ENCODE measurements at regions not wholly inside any gene's neighbourhood (a gene's known extent, or its start where the extent isn't known, plus 50 kb on each side); places are given as distances from the start of the nearest gene placed in this dataset.
"Not testable (repeated sequence)": the region's sequence is repeated elsewhere in the genome, so short reads cannot be mapped to it uniquely, and the experiment has no call there.

- TF ChIP-seq CTCF (IDR thresholded peaks at IDR 0.05) = no peak
- no peak overlapping the region for H3K4me3 Mint-ChIP-seq
- no peak overlapping the region for H3K27ac Mint-ChIP-seq
- peaks cover 30% of the 10 kb centered on the region for H3K9me3 Mint-ChIP-seq
- DNase-seq = no peak
- no peaks in the 10 kb centered on the region for H3K27me3 Mint-ChIP-seq (ENCODE audit: insufficient read depth)
- no peaks in the 10 kb centered on the region for H3K36me3 Mint-ChIP-seq (ENCODE audit: low read depth)
- H3K4me1 Mint-ChIP-seq (ENCODE audit: low read depth) = no peaks in the 10 kb centered on the region
Observed at GRCh38 chr4:116539744-116540143, 545.6 kb downstream of the TRAM1L1 start.

- H3K4me1 Mint-ChIP-seq (ENCODE audit: low read depth) = no peaks in the 10 kb centered on the region
- no peak overlapping the region for H3K27ac Mint-ChIP-seq
- H3K4me3 Mint-ChIP-seq = no peak overlapping the region
- peaks cover 23% of the 10 kb centered on the region for H3K9me3 Mint-ChIP-seq
- no peaks in the 10 kb centered on the region for H3K27me3 Mint-ChIP-seq (ENCODE audit: insufficient read depth)
- no peaks in the 10 kb centered on the region for H3K36me3 Mint-ChIP-seq (ENCODE audit: low read depth)
- TF ChIP-seq CTCF (IDR thresholded peaks at IDR 0.05) = no peak
- DNase-seq = no peak
Observed at GRCh38 chr4:116537828-116538227, 547.5 kb downstream of the TRAM1L1 start.

- H3K36me3 Mint-ChIP-seq (ENCODE audit: low read depth); DNase-seq; H3K27me3 Mint-ChIP-seq (ENCODE audit: insufficient read depth); H3K4me1 Mint-ChIP-seq (ENCODE audit: low read depth); H3K4me3 Mint-ChIP-seq; H3K27ac Mint-ChIP-seq: not testable (repeated sequence)
- H3K9me3 Mint-ChIP-seq = peaks cover 26% of the 10 kb centered on the region
Observed at GRCh38 chr4:116536024-116536423, 549.4 kb downstream of the TRAM1L1 start.

- no peak for TF ChIP-seq CTCF (IDR thresholded peaks at IDR 0.05)
- no peaks in the 10 kb centered on the region for H3K4me1 Mint-ChIP-seq (ENCODE audit: low read depth)
- H3K4me3 Mint-ChIP-seq = no peak overlapping the region
- no peak for DNase-seq
- peaks cover 17% of the 10 kb centered on the region for H3K9me3 Mint-ChIP-seq
- no peaks in the 10 kb centered on the region for H3K36me3 Mint-ChIP-seq (ENCODE audit: low read depth)
- H3K27me3 Mint-ChIP-seq (ENCODE audit: insufficient read depth) = no peaks in the 10 kb centered on the region
- H3K27ac Mint-ChIP-seq = no peak overlapping the region
Observed at GRCh38 chr4:116531870-116532269, 553.5 kb downstream of the TRAM1L1 start.

GRCh38 chr4:116531026-116531425 is 554.4 kb downstream of the TRAM1L1 start:
- no peak for DNase-seq
- Mint-ChIP-seq H3K4me1 (ENCODE audit: low read depth) (no peaks in the 10 kb centered on the region), H3K4me3 (no peak overlapping the region), H3K27ac (no peak overlapping the region), H3K27me3 (ENCODE audit: insufficient read depth) (no peaks in the 10 kb centered on the region), H3K36me3 (ENCODE audit: low read depth) (no peaks in the 10 kb centered on the region), H3K9me3 (peaks cover 13% of the 10 kb centered on the region)
- no peak for TF ChIP-seq CTCF (IDR thresholded peaks at IDR 0.05)

GRCh38 chr4:116530048-116530447 is 555.3 kb downstream of the TRAM1L1 start:
- no peak overlapping the region for H3K4me3 Mint-ChIP-seq
- TF ChIP-seq CTCF (IDR thresholded peaks at IDR 0.05) = no peak
- no peaks in the 10 kb centered on the region for H3K27me3 Mint-ChIP-seq (ENCODE audit: insufficient read depth)
- no peak for DNase-seq
- H3K4me1 Mint-ChIP-seq (ENCODE audit: low read depth) = no peaks in the 10 kb centered on the region
- H3K27ac Mint-ChIP-seq = no peak overlapping the region
- no peaks in the 10 kb centered on the region for H3K36me3 Mint-ChIP-seq (ENCODE audit: low read depth)
- peaks cover 17% of the 10 kb centered on the region for H3K9me3 Mint-ChIP-seq

Data from HFFc6 (cell line).